HepG2 (cell line): ENCODE measurements at regions not wholly inside any gene's neighbourhood (a gene's known extent, or its start where the extent isn't known, plus 50 kb on each side); places are given as distances from the start of the nearest gene placed in this dataset.
A peak's percentile ranks its signal among the peaks of the same experiment; 100 is the strongest.
"Not testable (repeated sequence)": the region's sequence is repeated elsewhere in the genome, so short reads cannot be mapped to it uniquely, and the experiment has no call there.

Experiments
- ATAC-seq: fragments of 200-7000 bp; cut with Tn5 transposase; 3 replicates; pipeline ENCODE4 v1.9.1; 2020; ENCODE audit warnings: mild to moderate bottlenecking, moderate library complexity
- BruUV-seq: library from RNA; stranded (reverse); fragments of 400-500 nt; replicated peaks from 2 replicates; lab custom pipeline; 2021; lab: Mats Ljungman, UMichigan
- CTCF ChIA-PET: fragments of 300-600 bp; formaldehyde crosslinking; extraction: SDS; loops from one replicate; lab custom pipeline; 2021; ENCODE audit warnings: low total read pairs, inconsistent platforms, low intra/inter-chr PET ratio; lab: Yijun Ruan, JAX
- POLR2A ChIA-PET: fragments of 350-600 bp; sonication (Branson Sonifier 250); formaldehyde crosslinking; loops from one replicate; lab custom pipeline; 2020; ENCODE audit warnings: antibody characterized with exemption, inconsistent platforms; lab: Yijun Ruan, JAX
- DNase-seq: peaks from one replicate; pipeline ENCODE4 v3.0.0-alpha.2; 2015; ENCODE audit warnings: low spot score
- FAIRE-seq: peaks from 3 replicates; lab custom pipeline; 2011; peaks lifted over from hg19 to GRCh38; lab: Jason Lieb, UNC
- H2AFZ ChIP-seq: one replicate; pipeline ENCODE4 v1.6.1; 2011; ENCODE audit warnings: low read length, inconsistent platforms
- H3K27ac ChIP-seq: fragments of 300-600 bp; 3 replicates; pipeline ENCODE4 v1.8.0; 2011; ENCODE audit warnings: mixed run types, mild to moderate bottlenecking, mixed read lengths, low read length, inconsistent platforms; ENCODE audit not compliant: insufficient read depth; ENCODE audit errors: extremely low read length
- H3K27me3 ChIP-seq, 2 experiments: fragments of 200-600 bp in 1 of 2; 2 replicates in 1 of 2; 3 replicates in 1 of 2; pipeline versions ENCODE4 v1.6.0 to v1.8.0; 2011; ENCODE audit warnings: low read length in 2 of 2, mild to moderate bottlenecking in 2 of 2, moderate library complexity in 2 of 2, inconsistent platforms in 1 of 2; ENCODE audit not compliant: insufficient read depth in 2 of 2, control insufficient read depth in 1 of 2
- H3K36me3 ChIP-seq, 2 experiments: fragments of 200-600 bp in 1 of 2; replicated peaks in 1 of 2; 2 replicates in 1 of 2; 3 replicates in 1 of 2; pipeline versions ENCODE4 v1.5.1 to v1.8.0; 2011; ENCODE audit warnings: low read length in 2 of 2, inconsistent platforms in 1 of 2; ENCODE audit not compliant: insufficient read depth in 2 of 2, control insufficient read depth in 1 of 2
- H3K4me1 ChIP-seq: 2 replicates; pipeline ENCODE4 v1.5.1; 2012; ENCODE audit warnings: low read length, inconsistent platforms; ENCODE audit not compliant: insufficient read depth
- H3K4me2 ChIP-seq: 2 replicates; pipeline ENCODE4 v1.6.0; 2011; ENCODE audit warnings: low read depth, low read length, inconsistent platforms
- H3K4me3 ChIP-seq, 3 experiments: fragments of 200-600 bp in 1 of 3; sonication (generic), shearing (Covaris generic) in 1 of 3; replicated peaks in 1 of 3; 2 replicates each; pipeline ENCODE4 v1.5.1; 2011 to 2016; ENCODE audit warnings: low read length in 3 of 3, inconsistent platforms in 2 of 3, low read depth in 2 of 3, mild to moderate bottlenecking in 2 of 3, control low read depth in 1 of 3, mixed read lengths in 1 of 3; ENCODE audit not compliant: insufficient read depth in 1 of 3
- H3K79me2 ChIP-seq: one replicate; pipeline ENCODE4 v1.6.1; 2011; ENCODE audit warnings: low read length, inconsistent platforms; ENCODE audit not compliant: insufficient read depth
- H3K9ac ChIP-seq: 2 replicates; pipeline ENCODE4 v1.6.0; 2011; ENCODE audit warnings: mild to moderate bottlenecking, low read depth, low read length, inconsistent platforms; ENCODE audit not compliant: insufficient read depth
- H3K9me3 ChIP-seq: 2 replicates; pipeline ENCODE4 v1.5.1; 2012; ENCODE audit warnings: mild to moderate bottlenecking, low read length
- H4K20me1 ChIP-seq: 2 replicates; pipeline ENCODE4 v1.6.0; 2011; ENCODE audit warnings: inconsistent platforms, mild to moderate bottlenecking, low read length, moderate library complexity; ENCODE audit not compliant: insufficient read depth
- NFYB ChIP-seq: sonication (generic); formaldehyde crosslinking; IDR thresholded peaks from 2 replicates; pipeline ENCODE4 v1.4.0; 2020; ENCODE audit warnings: missing genetic modification reagents
- WGBS: methylation state at CpG from one replicate; pipeline ENCODE4 v1.1.6; 2017; ENCODE audit warnings: low lambda C conversion rate; 5-methylcytosine and 5-hydroxymethylcytosine counted together
- in situ Hi-C: cut with HindIII; loops from 2 replicates; pipeline ENCODE4 v1.10.0; 2017; ENCODE audit warnings: low pct_unique_long_range_greater_than_20kb; ENCODE audit not compliant: extremely low pct_ligation_motif_present
- intact Hi-C: fragments of 100-400 bp; cut with micrococcal nuclease; formaldehyde crosslinking; loops from one replicate; pipeline ENCODE4 v1.10.0; 2022; ENCODE audit not compliant: unreplicated experiment

- H3K9me3 ChIP-seq, H3K4me1 ChIP-seq, H2AFZ ChIP-seq, DNase-seq, H3K4me3 ChIP-seq, BruUV-seq, ATAC-seq, in situ Hi-C loops, H4K20me1 ChIP-seq, H3K36me3 ChIP-seq, H3K9ac ChIP-seq, FAIRE-seq, H3K27me3 ChIP-seq: not testable (repeated sequence)
- POLR2A ChIA-PET = interaction anchor here (0.7 to 1.3 kb wide), 2 partner anchors 49 to 52 kb away, joined by 3 to 4 read pairs; no protein-coding TSS in a partner anchor
- 96% methylated on average over 26 of the region's 30 CpGs for WGBS
- TF ChIP-seq NFYB (CRISPR knock-in tag) = peak; percentile 63
- TF ChIP-seq, all 625 proteins: peak for 1; not testable (repeated sequence) for 624
- CTCF ChIA-PET, intact Hi-C loops, H3K79me2 ChIP-seq, H3K4me2 ChIP-seq, H3K27ac ChIP-seq: not testable (repeated sequence)
Measured at GRCh38 chr2:190760353-190761150, 111.7 kb downstream of the NAB1 start.

- intact Hi-C loops, H3K9ac ChIP-seq, POLR2A ChIA-PET, CTCF ChIA-PET, FAIRE-seq, H3K36me3 ChIP-seq, DNase-seq, H3K79me2 ChIP-seq, H3K27me3 ChIP-seq, H3K9me3 ChIP-seq, BruUV-seq, in situ Hi-C loops, H4K20me1 ChIP-seq, H3K4me3 ChIP-seq, ATAC-seq, H3K4me1 ChIP-seq, H2AFZ ChIP-seq, H3K27ac ChIP-seq, H3K4me2 ChIP-seq: not testable (repeated sequence)
- over 99% methylated on average over 23 of the region's 28 CpGs for WGBS
Measured at GRCh38 chr2:190761216-190761615, 112.3 kb downstream of the NAB1 start.
